Ascending aorta (tissue), 2 donors: ENCODE measurements at regions not wholly inside any gene's neighbourhood (a gene's known extent, or its start where the extent isn't known, plus 50 kb on each side); places are given as distances from the start of the nearest gene placed in this dataset.
A peak's percentile ranks its signal among the peaks of the same experiment; 100 is the strongest.

ENCODE experiments used
- DNase-seq, 2 donors: peaks; one replicate each; pipeline ENCODE4 v3.0.0-alpha.2; 2019; ENCODE audit warnings: low spot score in 2 of 2
- H3K27ac ChIP-seq, 2 donors: fragments of 200-600 bp; sonication (generic); one replicate each; pipeline ENCODE4 v1.5.1; 2016 to 2017; ENCODE audit warnings: mild to moderate bottlenecking in 1 of 2
- H3K27me3 ChIP-seq: fragments of 200-600 bp; sonication (generic); one replicate; pipeline ENCODE4 v1.5.1; 2017
- H3K36me3 ChIP-seq, 2 donors: fragments of 200-600 bp; sonication (generic); one replicate each; pipeline ENCODE4 v1.5.1; 2016
- H3K4me1 ChIP-seq, 2 donors: fragments of 200-600 bp; sonication (generic); one replicate each; pipeline ENCODE4 v1.5.1; 2016 to 2017; ENCODE audit warnings: mild to moderate bottlenecking in 1 of 2
- H3K4me3 ChIP-seq, 2 donors: fragments of 200-600 bp; sonication (generic); one replicate each; pipeline ENCODE4 v1.5.1; 2016 to 2017; ENCODE audit warnings: mild to moderate bottlenecking in 1 of 2
- H3K9me3 ChIP-seq, 2 donors: fragments of 200-600 bp; sonication (generic); one replicate each; pipeline ENCODE4 v1.5.1; 2016
- CTCF ChIP-seq, 3 experiments: fragments of 200-600 bp in 2 of 3; fragments of 450-650 bp in 1 of 3; sonication (generic) in 2 of 3; IDR thresholded peaks; one replicate each; pipeline ENCODE4 v1.5.1; 2016 to 2019; ENCODE audit warnings: antibody characterized with exemption in 3 of 3, mild to moderate bottlenecking in 1 of 3, moderate library complexity in 1 of 3
- intact Hi-C: fragments of 100-400 bp; cut with DNase I; formaldehyde crosslinking; loops from one replicate; pipeline ENCODE4 v1.15.1; 2023

GRCh38 chrX:39327255-39327654 is 526.0 kb downstream of the MID1IP1 start:
- Histone ChIP-seq H3K4me1 (no peaks in the 10 kb centered on the region), H3K4me3 (no peak overlapping the region), H3K36me3 (no peaks in the 10 kb centered on the region), H3K9me3 (no peaks in the 10 kb centered on the region), H3K27ac (no peak overlapping the region), H3K27me3 (no peaks in the 10 kb centered on the region)
- intact Hi-C loops = no loop called here
- no peak for DNase-seq
- TF ChIP-seq CTCF (IDR thresholded peaks at IDR 0.05) = no peak

GRCh38 chrX:39327705-39328104 is 526.4 kb downstream of the MID1IP1 start:
- H3K27ac ChIP-seq = no peak overlapping the region
- H3K27me3 ChIP-seq = no peaks in the 10 kb centered on the region
- TF ChIP-seq CTCF (IDR thresholded peaks at IDR 0.05) = no peak
- DNase-seq = no peak
- no peaks in the 10 kb centered on the region for H3K9me3 ChIP-seq
- H3K36me3 ChIP-seq = no peaks in the 10 kb centered on the region
- intact Hi-C loops = no loop called here
- no peak overlapping the region for H3K4me3 ChIP-seq
- no peaks in the 10 kb centered on the region for H3K4me1 ChIP-seq

- no peaks in the 10 kb centered on the region for H3K4me1 ChIP-seq
- intact Hi-C loops = no loop called here
- H3K27me3 ChIP-seq = no peaks in the 10 kb centered on the region
- H3K9me3 ChIP-seq = no peaks in the 10 kb centered on the region
- H3K27ac ChIP-seq = no peak overlapping the region
- no peak for DNase-seq
- no peak overlapping the region for H3K4me3 ChIP-seq
- no peaks in the 10 kb centered on the region for H3K36me3 ChIP-seq
- TF ChIP-seq CTCF (IDR thresholded peaks at IDR 0.05) = no peak
Measured at GRCh38 chrX:39328661-39329060, 527.4 kb downstream of the MID1IP1 start.

GRCh38 chrX:39331082-39331704 is 529.9 kb downstream of the MID1IP1 start:
- no peak overlapping the region for H3K4me3 ChIP-seq
- no peak for TF ChIP-seq CTCF (IDR thresholded peaks at IDR 0.05)
- intact Hi-C loops = loop anchor here (10.0 kb wide), 1 partner anchor 404 kb away; no protein-coding TSS in a partner anchor
- H3K36me3 ChIP-seq = no peaks in the 10 kb centered on the region
- peak overlapping the region in 1 of 2 donors; percentile 29 for H3K27ac ChIP-seq
- no peak for DNase-seq
- H3K9me3 ChIP-seq = no peaks in the 10 kb centered on the region
- no peaks in the 10 kb centered on the region for H3K4me1 ChIP-seq
- no peaks in the 10 kb centered on the region for H3K27me3 ChIP-seq

GRCh38 chrX:39333451-39333850 is 532.2 kb downstream of the MID1IP1 start:
- H3K27me3 ChIP-seq = no peaks in the 10 kb centered on the region
- no peak for DNase-seq
- H3K4me1 ChIP-seq = peaks cover 0 to 4% of the 10 kb centered on the region in 2 donors
- H3K4me3 ChIP-seq = no peak overlapping the region
- no peaks in the 10 kb centered on the region for H3K36me3 ChIP-seq
- TF ChIP-seq CTCF (IDR thresholded peaks at IDR 0.05) = no peak
- H3K27ac ChIP-seq = peak overlapping the region in 1 of 2 donors; percentile 37
- intact Hi-C loops = loop anchor here (10.0 kb wide), 1 partner anchor 401 kb away; no protein-coding TSS in a partner anchor
- no peaks in the 10 kb centered on the region for H3K9me3 ChIP-seq
